ENCODE measurements at regions not wholly inside any gene's neighbourhood (a gene's known extent, or its start where the extent isn't known, plus 50 kb on each side); places are given as distances from the start of the nearest gene placed in this dataset.

GRCh38 chr1:235025422-235025984 lies 103.1 kb downstream of the TOMM20 start:
- DNase-seq = no peak

GRCh38 chr1:235024711-235025421 lies 103.8 kb downstream of the TOMM20 start:
- no peak for DNase-seq

- DNase-seq = no peak
Measured at GRCh38 chr1:235023711-235024439, 104.8 kb downstream of the TOMM20 start.

- no peak for DNase-seq
Measured at GRCh38 chr1:235022981-235023710, 105.5 kb downstream of the TOMM20 start.

- no peak for DNase-seq
Measured at GRCh38 chr1:235022341-235022980, 106.2 kb downstream of the TOMM20 start.

- no peak for DNase-seq
Measured at GRCh38 chr1:235021815-235022214, 106.8 kb downstream of the TOMM20 start.

GRCh38 chr1:235021321-235021720 lies 107.3 kb downstream of the TOMM20 start:
- DNase-seq = no peak

- no peak for DNase-seq
Measured at GRCh38 chr1:235019961-235020360, 108.7 kb downstream of the TOMM20 start.

GRCh38 chr1:235019471-235019870 lies 109.2 kb downstream of the TOMM20 start:
- DNase-seq = no peak

- no peak for DNase-seq
Measured at GRCh38 chr1:235018720-235019444, 109.8 kb downstream of the TOMM20 start.

- no peak for DNase-seq
Measured at GRCh38 chr1:235018161-235018560, 110.5 kb downstream of the TOMM20 start.

- no peak for DNase-seq
Measured at GRCh38 chr1:235017719-235018118, 110.9 kb downstream of the TOMM20 start.

GRCh38 chr1:235017191-235017590 lies 111.4 kb downstream of the TOMM20 start:
- no peak for DNase-seq

GRCh38 chr1:235015291-235015985 lies 113.2 kb downstream of the TOMM20 start:
- DNase-seq = peak; percentile 61

GRCh38 chr1:235014756-235015155 lies 113.9 kb downstream of the TOMM20 start:
- no peak for DNase-seq

- DNase-seq = no peak
Measured at GRCh38 chr1:235013512-235013911, 115.1 kb downstream of the TOMM20 start.

GRCh38 chr1:235012436-235013210 lies 116.0 kb downstream of the TOMM20 start:
- DNase-seq = no peak

- DNase-seq = peak; percentile 97
Measured at GRCh38 chr1:235011599-235012435, 116.8 kb downstream of the TOMM20 start.

GRCh38 chr1:235011064-235011598 lies 117.5 kb downstream of the TOMM20 start:
- DNase-seq = peak; percentile 76

Measured in CD4-positive, alpha-beta T cell treated with Interleukin-10 for 1 hour (primary cell).